CD8-positive, alpha-beta memory T cell (primary cell): ENCODE measurements at regions not wholly inside any gene's neighbourhood (a gene's known extent, or its start where the extent isn't known, plus 50 kb on each side); places are given as distances from the start of the nearest gene placed in this dataset.

Source experiments
- CTCF ChIA-PET: fragments of 350-600 bp; sonication (Branson Sonifier 250); formaldehyde crosslinking; loops from one replicate; lab custom pipeline; 2021; ENCODE audit warnings: antibody characterized with exemption; lab: Charles Lee
- POLR2A ChIA-PET: fragments of 350-600 bp; sonication (Branson Sonifier 250); formaldehyde crosslinking; loops from one replicate; lab custom pipeline; 2021; ENCODE audit warnings: antibody characterized with exemption; lab: Charles Lee
- DNase-seq, 5 donors: peaks; one replicate each; pipeline versions ENCODE4 v3.0.0 to v3.0.0-alpha.2; 2020 to 2022; ENCODE audit warnings: mixed read lengths in 1 of 5
- H3K27ac ChIP-seq: one replicate; pipeline ENCODE4 v1.7.0; 2013; ENCODE audit warnings: low read depth, mild to moderate bottlenecking, low read length, moderate library complexity
- H3K27me3 ChIP-seq: 2 replicates; pipeline ENCODE4 v1.7.0; 2013; ENCODE audit warnings: low read length, mild to moderate bottlenecking; ENCODE audit not compliant: insufficient read depth, poor library complexity, severe bottlenecking
- H3K36me3 ChIP-seq: 2 replicates; pipeline ENCODE4 v1.7.0; 2013; ENCODE audit warnings: mild to moderate bottlenecking, low read length, moderate library complexity; ENCODE audit not compliant: insufficient read depth
- H3K4me1 ChIP-seq: 2 replicates; pipeline ENCODE4 v1.7.0; 2013; ENCODE audit warnings: mild to moderate bottlenecking, low read length, moderate library complexity; ENCODE audit not compliant: insufficient read depth
- H3K4me3 ChIP-seq: 2 replicates; pipeline ENCODE4 v1.7.0; 2013; ENCODE audit warnings: mild to moderate bottlenecking, low read length
- H3K9me3 ChIP-seq: 2 replicates; pipeline ENCODE4 v1.7.0; 2013; ENCODE audit warnings: mild to moderate bottlenecking, low read length
- H3K27ac Mint-ChIP-seq, 8 donors: one replicate each; pipeline ENCODE4 v1.8.0; 2020 to 2021; ENCODE audit warnings: mixed read lengths in 8 of 8, mild to moderate bottlenecking in 6 of 8, inconsistent platforms in 3 of 8, moderate library complexity in 3 of 8
- H3K27me3 Mint-ChIP-seq, 2 donors: one replicate each; pipeline ENCODE4 v1.8.0; 2020 to 2021; ENCODE audit warnings: mixed read lengths in 2 of 2, mild to moderate bottlenecking in 1 of 2, moderate library complexity in 1 of 2
- H3K36me3 Mint-ChIP-seq, 3 donors: one replicate each; pipeline ENCODE4 v1.8.0; 2020 to 2021; ENCODE audit warnings: mixed read lengths in 3 of 3, inconsistent platforms in 1 of 3, mild to moderate bottlenecking in 1 of 3
- H3K4me1 Mint-ChIP-seq, 3 donors: one replicate each; pipeline ENCODE4 v1.8.0; 2020 to 2021; ENCODE audit warnings: mixed read lengths in 3 of 3, inconsistent platforms in 1 of 3, mild to moderate bottlenecking in 1 of 3
- H3K4me3 Mint-ChIP-seq, 7 donors: one replicate each; pipeline ENCODE4 v1.8.0; 2020 to 2021; ENCODE audit warnings: mixed read lengths in 7 of 7, mild to moderate bottlenecking in 6 of 7, moderate library complexity in 4 of 7, inconsistent platforms in 2 of 7
- H3K9me3 Mint-ChIP-seq, 5 donors: one replicate each; pipeline ENCODE4 v1.8.0; 2020 to 2022; ENCODE audit warnings: mixed read lengths in 5 of 5, mild to moderate bottlenecking in 3 of 5, moderate library complexity in 2 of 5, inconsistent platforms in 1 of 5

DNA sequence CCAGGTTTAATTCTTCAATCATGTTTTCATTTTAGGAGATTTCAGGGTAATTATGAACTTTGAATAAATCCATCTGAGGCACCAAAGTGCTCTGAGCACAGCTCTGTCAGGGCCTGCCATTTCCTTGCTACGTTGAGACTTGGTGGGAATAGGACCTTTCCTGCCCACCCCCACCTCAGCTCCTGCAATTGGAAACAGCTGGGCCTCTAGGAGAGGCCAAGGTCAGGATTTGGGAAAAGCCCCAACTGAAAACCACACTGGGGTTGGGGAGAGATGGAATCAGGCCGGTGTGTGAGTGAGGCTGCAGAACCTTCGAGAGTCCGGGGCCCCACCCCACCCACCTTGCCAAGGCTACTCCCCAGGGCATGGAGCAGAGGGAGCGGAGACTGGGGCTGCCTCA is 212.7 kb upstream of the BCOR start:
- Histone ChIP-seq H3K27me3 (no peaks in the 10 kb centered on the region), H3K4me3 (no peak overlapping the region), H3K4me1 (no peaks in the 10 kb centered on the region), H3K27ac (no peak overlapping the region), H3K36me3 (no peaks in the 10 kb centered on the region), H3K9me3 (no peaks in the 10 kb centered on the region)
- no peak for DNase-seq
- peaks cover 4 to 5% of the 10 kb centered on the region in 2 donors for H3K27me3 Mint-ChIP-seq
- no peaks in the 10 kb centered on the region for H3K4me1 Mint-ChIP-seq
- ChIA-PET POLR2A (no interaction called here), CTCF (no interaction called here)
- peaks cover 0 to 14% (median 8%) of the 10 kb centered on the region in 5 donors for H3K9me3 Mint-ChIP-seq
- no peak overlapping the region for H3K4me3 Mint-ChIP-seq
- H3K27ac Mint-ChIP-seq, result no peak overlapping the region
- peaks cover 0 to 6% (median 0%) of the 10 kb centered on the region in 3 donors for H3K36me3 Mint-ChIP-seq

DNA sequence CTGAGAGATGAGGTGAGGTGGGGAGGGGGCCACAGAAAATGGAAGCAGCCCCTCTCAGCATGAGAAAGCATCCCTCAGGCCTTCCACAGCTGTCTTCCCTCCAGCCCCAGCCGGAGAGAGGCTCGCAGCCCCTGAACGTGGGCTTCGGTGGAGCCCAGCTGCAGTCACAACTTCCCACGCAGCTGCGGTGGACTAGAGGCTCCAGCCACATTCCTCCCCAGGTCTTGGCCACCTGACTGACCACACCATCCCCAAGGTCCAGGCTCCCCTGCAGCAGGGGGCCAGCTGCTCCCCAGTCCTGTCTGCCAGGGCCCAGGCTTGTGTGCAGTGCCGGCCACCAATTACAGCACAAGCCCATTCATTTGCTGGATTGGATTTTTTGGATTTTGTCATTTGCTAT is 212.3 kb upstream of the BCOR start:
- no peak overlapping the region for H3K27ac Mint-ChIP-seq
- DNase-seq, result no peak
- H3K27me3 Mint-ChIP-seq, result peaks cover 4 to 6% of the 10 kb centered on the region in 2 donors
- Histone ChIP-seq H3K36me3 (no peaks in the 10 kb centered on the region), H3K27ac (no peak overlapping the region), H3K27me3 (no peaks in the 10 kb centered on the region), H3K4me1 (no peaks in the 10 kb centered on the region), H3K4me3 (no peak overlapping the region), H3K9me3 (no peaks in the 10 kb centered on the region)
- POLR2A ChIA-PET, result no interaction called here
- H3K4me3 Mint-ChIP-seq, result no peak overlapping the region
- CTCF ChIA-PET, result no interaction called here
- H3K36me3 Mint-ChIP-seq, result peaks cover 0 to 6% (median 0%) of the 10 kb centered on the region in 3 donors
- H3K4me1 Mint-ChIP-seq, result no peaks in the 10 kb centered on the region
- H3K9me3 Mint-ChIP-seq, result peaks cover 0 to 10% (median 6%) of the 10 kb centered on the region in 5 donors

DNA sequence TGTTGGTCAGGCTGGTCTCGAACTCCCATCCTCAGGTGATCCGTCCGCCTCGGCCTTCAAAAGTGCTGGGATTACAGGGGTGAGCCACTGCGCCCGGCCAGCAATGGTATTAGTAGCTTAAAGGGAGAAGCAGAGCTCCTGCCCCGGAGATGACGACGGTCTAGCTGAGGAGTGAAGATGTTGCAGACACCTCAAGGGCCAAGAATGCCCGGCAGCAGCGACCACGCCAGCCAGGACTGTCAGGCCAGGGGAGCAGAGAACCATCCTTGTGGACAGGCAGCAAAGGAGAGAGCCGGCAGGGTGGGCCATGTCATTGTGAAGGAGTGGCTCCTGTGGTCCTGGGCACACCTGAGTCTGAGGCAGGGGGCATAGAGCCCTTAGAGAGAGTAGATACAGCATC is 210.1 kb upstream of the BCOR start:
- H3K4me3 ChIP-seq, result no peak overlapping the region
- Mint-ChIP-seq H3K27ac (no peak overlapping the region), H3K36me3 (no peaks in the 10 kb centered on the region), H3K27me3 (peaks cover 7% of the 10 kb centered on the region in 2 donors), H3K4me1 (no peaks in the 10 kb centered on the region), H3K9me3 (no peaks in the 10 kb centered on the region), H3K4me3 (no peak overlapping the region)
- ChIA-PET POLR2A (no interaction called here), CTCF (no interaction called here)
- no peak for DNase-seq
- H3K27ac ChIP-seq, result no peak overlapping the region
- H3K4me1 ChIP-seq, result no peaks in the 10 kb centered on the region
- H3K36me3 ChIP-seq, result no peaks in the 10 kb centered on the region
- H3K9me3 ChIP-seq, result no peaks in the 10 kb centered on the region
- no peaks in the 10 kb centered on the region for H3K27me3 ChIP-seq

DNA sequence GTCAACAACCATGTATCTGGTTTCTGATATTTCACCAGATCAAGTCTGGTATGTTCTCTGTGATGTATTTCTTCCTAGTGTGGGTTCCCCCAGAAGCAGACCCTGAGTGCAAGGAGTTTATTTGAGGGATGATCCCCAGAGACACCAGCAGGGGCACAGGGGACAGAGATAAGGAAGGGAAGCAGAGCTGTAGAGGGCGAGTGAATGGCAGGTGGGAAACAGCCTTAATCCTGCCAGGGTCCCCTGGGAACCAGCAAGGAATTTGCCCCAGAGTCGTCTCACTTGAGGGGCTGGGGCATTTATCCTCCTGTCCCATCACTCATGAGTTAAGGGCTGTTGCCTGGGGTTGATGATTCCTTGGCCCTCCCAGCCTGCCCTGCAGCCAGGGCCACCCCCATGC is 206.4 kb upstream of the BCOR start:
- Mint-ChIP-seq H3K27me3 (peaks cover 13 to 21% of the 10 kb centered on the region in 2 donors), H3K4me1 (peaks cover 15 to 22% (median 21%) of the 10 kb centered on the region in 3 donors), H3K9me3 (no peaks in the 10 kb centered on the region), H3K4me3 (no peak overlapping the region), H3K27ac (no peak overlapping the region), H3K36me3 (no peaks in the 10 kb centered on the region)
- H3K27me3 ChIP-seq, result no peaks in the 10 kb centered on the region
- DNase-seq, result no peak
- H3K4me1 ChIP-seq, result no peaks in the 10 kb centered on the region
- H3K27ac ChIP-seq, result no peak overlapping the region
- H3K9me3 ChIP-seq, result no peaks in the 10 kb centered on the region
- ChIA-PET POLR2A (no interaction called here), CTCF (no interaction called here)
- no peak overlapping the region for H3K4me3 ChIP-seq
- H3K36me3 ChIP-seq, result no peaks in the 10 kb centered on the region

GRCh38 chrX:40303256-40304077 is 205.7 kb upstream of the BCOR start:
- Histone ChIP-seq H3K36me3 (no peaks in the 10 kb centered on the region), H3K9me3 (no peaks in the 10 kb centered on the region), H3K4me1 (no peaks in the 10 kb centered on the region), H3K4me3 (no peak overlapping the region), H3K27ac (no peak overlapping the region), H3K27me3 (no peaks in the 10 kb centered on the region)
- Mint-ChIP-seq H3K36me3 (no peaks in the 10 kb centered on the region), H3K27me3 (peaks cover 13 to 22% of the 10 kb centered on the region in 2 donors), H3K4me3 (no peak overlapping the region), H3K27ac (no peak overlapping the region), H3K4me1 (peaks cover 15 to 22% (median 21%) of the 10 kb centered on the region in 3 donors), H3K9me3 (no peaks in the 10 kb centered on the region)
- DNase-seq, result no peak
- ChIA-PET CTCF (no interaction called here), POLR2A (no interaction called here)

DNA sequence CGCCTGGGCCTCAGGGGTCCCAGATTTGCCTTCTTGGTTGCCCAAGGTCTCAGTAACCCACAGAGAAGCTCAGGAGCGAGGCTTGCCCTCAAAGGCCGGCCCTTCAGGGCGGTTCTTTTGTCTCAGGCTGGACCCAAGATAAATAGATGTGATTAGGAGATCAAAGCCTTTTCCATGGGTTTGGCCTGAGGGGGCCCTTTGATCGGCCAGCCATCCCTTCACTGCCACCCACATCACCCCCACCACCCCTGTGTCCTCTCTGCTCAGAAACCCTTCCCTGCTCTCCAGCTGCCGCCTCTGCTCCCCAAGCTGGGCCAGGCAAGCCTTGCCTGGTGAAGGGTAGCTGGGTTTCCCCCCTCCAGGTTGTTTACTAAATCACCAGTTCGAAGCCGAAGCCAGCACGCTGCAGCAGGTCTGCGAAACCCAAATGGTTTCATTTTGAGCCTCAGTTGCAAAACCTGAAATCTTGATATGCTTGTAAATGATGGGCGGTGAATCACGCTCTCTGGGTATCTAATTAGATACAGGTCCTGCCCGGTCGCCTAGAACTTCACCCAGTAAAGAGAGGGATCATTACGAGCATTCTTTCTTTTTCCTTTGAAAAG is 202.6 kb upstream of the BCOR start:
- CTCF ChIA-PET, result no interaction called here
- Mint-ChIP-seq H3K4me1 (peaks cover 15 to 22% (median 21%) of the 10 kb centered on the region in 3 donors), H3K27me3 (peaks cover 9 to 26% of the 10 kb centered on the region in 2 donors), H3K36me3 (no peaks in the 10 kb centered on the region), H3K9me3 (no peaks in the 10 kb centered on the region), H3K4me3 (peak overlapping the region; percentile 14 to 75 (median 49)), H3K27ac (peak overlapping the region in 3 of 8 donors; percentile 55 to 94 (median 88))
- H3K27ac ChIP-seq, result no peak overlapping the region
- no peak overlapping the region for H3K4me3 ChIP-seq
- no peaks in the 10 kb centered on the region for H3K4me1 ChIP-seq
- no peaks in the 10 kb centered on the region for H3K9me3 ChIP-seq
- no peak for DNase-seq
- POLR2A ChIA-PET, result no interaction called here
- no peaks in the 10 kb centered on the region for H3K27me3 ChIP-seq
- no peaks in the 10 kb centered on the region for H3K36me3 ChIP-seq

DNA sequence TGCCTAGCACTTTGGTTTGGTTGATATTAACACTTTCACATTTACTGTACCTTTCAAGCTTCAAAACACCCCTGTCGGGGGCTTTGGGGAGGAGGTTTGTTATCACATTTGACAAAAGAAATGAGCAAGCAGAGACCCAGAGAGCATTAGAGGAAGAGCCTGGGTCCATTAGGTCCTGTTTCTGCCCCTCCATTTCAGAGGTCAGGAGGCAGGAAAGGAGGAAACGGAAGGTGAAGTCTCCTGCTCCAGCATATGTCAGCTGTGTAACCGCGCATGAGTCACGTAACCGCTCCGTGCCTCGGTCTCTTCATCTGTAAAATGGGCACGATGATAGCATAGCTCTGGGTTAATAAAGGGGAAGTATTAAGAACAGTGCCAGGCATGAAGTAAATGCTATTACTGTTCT is 201.9 kb upstream of the BCOR start:
- Mint-ChIP-seq H3K4me1 (peaks cover 15 to 22% (median 21%) of the 10 kb centered on the region in 3 donors), H3K27ac (peak overlapping the region in 3 of 8 donors; percentile 13 to 95 (median 25)), H3K9me3 (no peaks in the 10 kb centered on the region), H3K36me3 (no peaks in the 10 kb centered on the region), H3K4me3 (peak overlapping the region in 6 of 7 donors; percentile 14 to 75 (median 54)), H3K27me3 (peaks cover 9 to 24% of the 10 kb centered on the region in 2 donors)
- POLR2A ChIA-PET, result no interaction called here
- Histone ChIP-seq H3K36me3 (no peaks in the 10 kb centered on the region), H3K4me1 (no peaks in the 10 kb centered on the region), H3K27ac (no peak overlapping the region), H3K9me3 (no peaks in the 10 kb centered on the region), H3K27me3 (no peaks in the 10 kb centered on the region), H3K4me3 (no peak overlapping the region)
- CTCF ChIA-PET, result no interaction called here
- DNase-seq, result peak in 2 of 5 donors; percentile 13 to 52
